LNCAP (cell line): ENCODE measurements at regions not wholly inside any gene's neighbourhood (a gene's known extent, or its start where the extent isn't known, plus 50 kb on each side); places are given as distances from the start of the nearest gene placed in this dataset.

Experiments used
- TF ChIP-seq, protein P1 (sequence below): fragments of 450-650 bp; IDR thresholded peaks from 2 replicates; pipeline ENCODE4 v1.5.1; 2017; ENCODE audit warnings: mild to moderate bottlenecking

DNA sequence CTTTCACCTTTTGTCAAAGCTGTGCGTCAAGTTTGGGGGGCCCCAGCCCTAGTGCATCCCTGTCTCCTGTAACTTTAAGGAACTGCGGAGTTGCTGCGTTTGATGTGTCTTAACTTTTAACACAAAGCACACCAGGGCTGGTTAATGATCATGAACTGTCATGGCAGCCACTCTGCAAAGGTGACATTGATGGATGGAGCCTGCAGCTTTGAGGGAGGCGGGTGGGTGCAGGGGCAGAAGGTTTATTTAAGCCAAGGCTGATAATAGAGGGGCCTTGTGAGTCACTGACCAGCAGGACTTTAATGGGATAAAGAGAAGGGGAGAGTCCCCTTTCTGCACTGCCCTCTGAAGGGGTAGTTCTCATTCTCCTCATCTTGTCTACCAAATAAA lies 190.2 kb upstream of the GATA6 start:
- TF ChIP-seq, protein P1, sequence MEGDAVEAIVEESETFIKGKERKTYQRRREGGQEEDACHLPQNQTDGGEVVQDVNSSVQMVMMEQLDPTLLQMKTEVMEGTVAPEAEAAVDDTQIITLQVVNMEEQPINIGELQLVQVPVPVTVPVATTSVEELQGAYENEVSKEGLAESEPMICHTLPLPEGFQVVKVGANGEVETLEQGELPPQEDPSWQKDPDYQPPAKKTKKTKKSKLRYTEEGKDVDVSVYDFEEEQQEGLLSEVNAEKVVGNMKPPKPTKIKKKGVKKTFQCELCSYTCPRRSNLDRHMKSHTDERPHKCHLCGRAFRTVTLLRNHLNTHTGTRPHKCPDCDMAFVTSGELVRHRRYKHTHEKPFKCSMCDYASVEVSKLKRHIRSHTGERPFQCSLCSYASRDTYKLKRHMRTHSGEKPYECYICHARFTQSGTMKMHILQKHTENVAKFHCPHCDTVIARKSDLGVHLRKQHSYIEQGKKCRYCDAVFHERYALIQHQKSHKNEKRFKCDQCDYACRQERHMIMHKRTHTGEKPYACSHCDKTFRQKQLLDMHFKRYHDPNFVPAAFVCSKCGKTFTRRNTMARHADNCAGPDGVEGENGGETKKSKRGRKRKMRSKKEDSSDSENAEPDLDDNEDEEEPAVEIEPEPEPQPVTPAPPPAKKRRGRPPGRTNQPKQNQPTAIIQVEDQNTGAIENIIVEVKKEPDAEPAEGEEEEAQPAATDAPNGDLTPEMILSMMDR = no peak

DNA sequence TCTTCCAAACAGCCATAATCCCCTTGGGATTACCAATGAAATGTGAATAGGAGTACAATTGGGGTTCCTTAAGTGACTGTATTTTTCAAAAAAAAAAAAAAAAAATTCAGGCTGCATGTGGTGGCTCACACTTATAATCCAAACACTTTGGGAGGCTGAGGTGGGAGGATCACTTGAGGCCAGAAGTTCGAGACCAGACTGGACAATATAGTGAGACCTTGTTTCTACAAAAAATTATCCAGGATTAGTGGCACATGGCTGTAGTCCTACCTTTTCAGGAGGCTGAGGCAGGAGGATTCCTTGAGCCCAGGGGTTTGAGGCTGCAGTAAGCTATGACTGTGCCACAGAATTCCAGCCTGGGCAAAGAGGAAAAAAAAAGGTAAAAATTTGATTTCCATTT lies 189.6 kb upstream of the GATA6 start:
- TF ChIP-seq, protein P1 = no peak

DNA sequence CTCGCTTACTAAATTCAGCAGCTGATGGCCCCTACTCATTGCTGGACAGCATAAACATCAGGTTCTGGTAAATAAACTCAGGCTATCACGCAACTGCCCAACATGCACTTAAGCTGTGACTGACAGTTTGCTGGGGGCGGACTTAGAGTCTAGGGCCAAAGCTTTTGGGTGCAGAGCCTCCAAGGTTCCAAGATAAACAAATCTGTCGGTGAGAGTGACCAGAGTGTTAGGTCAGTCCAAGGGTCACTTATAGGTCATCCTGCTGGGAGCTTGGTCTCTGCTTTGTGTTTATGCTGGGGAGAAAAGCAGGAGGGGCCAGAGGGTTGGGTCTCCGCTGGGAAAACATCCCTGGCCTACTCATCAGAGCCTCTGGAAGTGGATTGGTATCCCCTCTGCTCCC lies 188.6 kb upstream of the GATA6 start:
- TF ChIP-seq, protein P1 = no peak

DNA sequence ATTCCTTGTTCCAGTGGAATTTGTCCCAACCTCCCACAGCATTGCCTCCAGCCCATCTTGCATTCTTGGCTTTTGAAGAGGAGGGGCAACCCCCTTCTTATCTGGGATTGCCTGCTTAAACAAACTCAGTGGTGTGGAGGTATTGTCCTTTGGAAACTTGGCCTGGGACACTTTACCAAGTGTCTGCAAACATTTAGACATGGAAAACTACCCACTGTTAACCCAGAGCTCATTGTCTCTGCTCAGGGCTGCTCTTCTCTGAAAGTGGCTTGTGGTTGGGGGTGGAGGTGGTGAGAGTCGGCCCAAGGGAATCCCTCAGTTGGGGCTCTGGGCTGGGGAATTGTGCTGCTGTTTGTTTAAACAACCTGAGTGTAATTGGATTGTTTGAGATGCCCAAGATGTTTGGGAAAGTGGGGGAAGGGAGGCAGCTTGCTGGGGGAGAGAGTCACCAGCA lies 178.3 kb upstream of the GATA6 start:
- TF ChIP-seq, protein P1 = no peak

DNA sequence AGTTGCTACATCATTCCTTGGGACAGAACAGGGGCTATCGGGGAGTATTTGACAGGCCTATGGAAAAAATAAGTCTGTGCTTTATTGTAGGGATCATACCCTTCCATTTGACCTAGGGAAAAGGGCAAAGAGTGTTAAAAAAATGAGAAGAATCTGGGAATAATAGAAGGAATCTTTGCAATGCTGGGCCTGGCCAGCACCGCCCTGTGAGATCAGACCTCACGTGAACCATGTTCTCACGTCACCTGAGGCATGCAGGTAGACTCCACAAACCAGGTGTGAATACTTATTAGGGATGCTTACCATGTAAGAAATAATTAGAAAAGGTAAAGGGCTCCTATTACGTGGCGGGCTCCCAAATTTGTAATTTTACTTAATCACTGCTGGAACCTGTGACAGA lies 177.5 kb upstream of the GATA6 start:
- TF ChIP-seq, protein P1 = no peak

DNA sequence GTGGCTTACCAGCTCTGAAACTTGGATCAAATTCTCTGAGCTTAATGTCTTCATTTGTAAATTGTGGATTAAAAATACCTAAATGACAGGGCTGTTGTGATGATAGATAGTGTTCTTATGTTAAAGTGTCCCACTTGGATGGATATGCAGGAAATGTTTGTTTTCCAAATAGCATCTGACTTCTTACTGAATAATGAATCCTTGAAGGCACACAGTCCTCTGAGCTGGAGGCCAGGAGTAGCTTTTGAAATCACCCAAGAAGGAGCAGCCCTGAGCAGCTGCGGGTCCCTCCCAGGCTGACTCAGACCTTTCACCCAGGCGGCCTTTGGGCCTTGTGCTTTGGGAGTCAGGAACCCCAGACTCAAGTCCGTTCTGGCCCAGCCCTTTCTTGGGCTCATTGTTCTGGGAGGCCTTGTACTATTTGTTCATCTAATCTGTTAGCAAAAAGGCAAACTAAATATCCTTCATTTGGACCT lies 173.0 kb upstream of the GATA6 start:
- TF ChIP-seq, protein P1 = no peak

DNA sequence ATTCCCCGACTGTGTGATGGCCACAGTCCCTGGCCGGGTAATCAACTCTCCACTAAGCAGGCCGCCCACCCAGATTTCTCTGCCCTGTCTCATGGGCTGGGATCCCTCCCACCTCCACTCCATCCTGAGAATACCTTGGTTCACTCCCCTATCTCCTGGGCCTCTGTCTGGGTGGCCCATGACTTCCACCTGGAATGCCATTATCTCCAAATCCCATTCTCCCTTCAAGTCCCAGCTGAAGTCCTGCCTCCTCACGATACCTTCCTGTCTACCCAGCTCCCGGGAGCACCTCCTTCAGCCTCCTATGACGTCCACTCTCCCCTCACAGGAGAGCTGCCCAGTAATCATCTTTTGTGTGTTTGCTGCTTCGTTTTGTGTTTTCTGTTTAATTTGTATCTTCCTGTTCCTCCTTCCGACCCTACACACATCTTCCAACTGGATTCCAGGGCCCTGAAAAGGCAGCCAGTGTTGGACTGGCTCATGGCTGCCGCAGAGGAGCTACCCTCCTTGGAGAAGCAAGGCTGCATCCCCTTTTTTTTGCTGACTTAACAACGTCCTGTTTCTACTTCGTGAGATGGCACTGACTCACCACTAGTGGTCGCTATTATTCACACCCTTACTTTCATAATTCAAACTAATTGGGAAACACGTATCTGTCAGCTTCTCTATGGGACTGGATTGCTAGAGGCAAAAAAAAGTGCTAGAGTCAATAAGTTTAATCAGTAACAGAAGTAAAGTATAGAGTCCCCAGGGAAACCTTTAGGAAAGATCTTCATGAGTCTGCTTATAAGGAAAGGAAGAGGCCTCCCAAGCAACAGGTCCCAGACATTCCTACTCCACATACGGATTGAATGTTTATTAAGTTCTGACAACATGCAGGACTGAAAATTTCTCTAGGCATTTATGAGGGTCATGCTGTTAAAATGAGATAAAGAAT lies 171.9 kb upstream of the GATA6 start:
- TF ChIP-seq, protein P1 = peak; percentile 93
